ENCODE measurements at regions not wholly inside any gene's neighbourhood (a gene's known extent, or its start where the extent isn't known, plus 50 kb on each side); places are given as distances from the start of the nearest gene placed in this dataset.

DNA sequence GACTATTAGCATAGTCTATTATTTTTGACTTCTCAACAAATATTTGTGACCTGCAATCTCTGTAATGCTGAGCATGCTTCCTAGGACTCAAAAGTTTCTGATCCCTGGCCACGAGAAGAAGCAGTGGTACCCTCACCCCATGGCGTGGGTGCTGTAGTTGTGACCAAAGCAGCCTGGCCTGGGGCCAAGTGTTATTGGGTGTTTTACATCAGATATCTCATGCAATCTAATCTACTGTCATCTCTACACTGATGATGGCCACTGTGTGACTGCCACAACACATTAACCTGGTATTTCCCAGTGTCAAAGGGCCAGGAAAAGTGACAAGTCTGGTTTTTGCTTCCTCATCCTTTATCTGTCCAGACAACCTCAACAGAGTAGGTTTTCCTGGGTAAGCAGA, 80.8 kb upstream of the WIPF1 start:
- TF ChIP-seq, protein P1, sequence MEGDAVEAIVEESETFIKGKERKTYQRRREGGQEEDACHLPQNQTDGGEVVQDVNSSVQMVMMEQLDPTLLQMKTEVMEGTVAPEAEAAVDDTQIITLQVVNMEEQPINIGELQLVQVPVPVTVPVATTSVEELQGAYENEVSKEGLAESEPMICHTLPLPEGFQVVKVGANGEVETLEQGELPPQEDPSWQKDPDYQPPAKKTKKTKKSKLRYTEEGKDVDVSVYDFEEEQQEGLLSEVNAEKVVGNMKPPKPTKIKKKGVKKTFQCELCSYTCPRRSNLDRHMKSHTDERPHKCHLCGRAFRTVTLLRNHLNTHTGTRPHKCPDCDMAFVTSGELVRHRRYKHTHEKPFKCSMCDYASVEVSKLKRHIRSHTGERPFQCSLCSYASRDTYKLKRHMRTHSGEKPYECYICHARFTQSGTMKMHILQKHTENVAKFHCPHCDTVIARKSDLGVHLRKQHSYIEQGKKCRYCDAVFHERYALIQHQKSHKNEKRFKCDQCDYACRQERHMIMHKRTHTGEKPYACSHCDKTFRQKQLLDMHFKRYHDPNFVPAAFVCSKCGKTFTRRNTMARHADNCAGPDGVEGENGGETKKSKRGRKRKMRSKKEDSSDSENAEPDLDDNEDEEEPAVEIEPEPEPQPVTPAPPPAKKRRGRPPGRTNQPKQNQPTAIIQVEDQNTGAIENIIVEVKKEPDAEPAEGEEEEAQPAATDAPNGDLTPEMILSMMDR (IDR thresholded peaks at IDR 0.05; ENCODE audit: low read depth, low read length, poor library complexity, severe bottlenecking): no peak
- no peak for TF ChIP-seq EZH2phosphoT487 (IDR thresholded peaks at IDR 0.05; ENCODE audit: borderline replicate concordance, low read length)

All from DOHH2 (cell line).